A673 (cell line): ENCODE measurements at regions not wholly inside any gene's neighbourhood (a gene's known extent, or its start where the extent isn't known, plus 50 kb on each side); places are given as distances from the start of the nearest gene placed in this dataset.

ENCODE experiments used
- BruUV-seq: library from RNA; stranded (reverse); fragments of 400-500 nt; replicated peaks from 2 replicates; lab custom pipeline; 2021; lab: Mats Ljungman, UMichigan
- CTCF ChIA-PET: fragments of 300-600 bp; sonication (Branson Sonifier 250); formaldehyde crosslinking; loops from one replicate; lab custom pipeline; 2022; ENCODE audit warnings: antibody characterized with exemption; lab: Charles Lee
- POLR2A ChIA-PET: fragments of 300-600 bp; sonication (Branson Sonifier 250); formaldehyde crosslinking; loops from one replicate; lab custom pipeline; 2022; ENCODE audit warnings: antibody characterized with exemption; ENCODE audit not compliant: low non-redundant PET; lab: Charles Lee
- DNase-seq: peaks from one replicate; pipeline ENCODE4 v3.0.0-alpha.2; 2015; ENCODE audit warnings: low spot score
- H3K27ac ChIP-seq: fragments of 200-600 bp; sonication (generic); 2 replicates; pipeline ENCODE4 v1.5.1; 2016; ENCODE audit warnings: mixed run types, low read depth, mild to moderate bottlenecking, mixed read lengths, antibody characterized with exemption, low read length; ENCODE audit not compliant: poor library complexity, severe bottlenecking
- H3K27me3 ChIP-seq: fragments of 200-600 bp; sonication (generic); replicated peaks from 2 replicates; pipeline ENCODE4 v1.6.1; 2017; ENCODE audit warnings: mixed run types, low read depth, mild to moderate bottlenecking, mixed read lengths, antibody characterized with exemption, low read length; ENCODE audit not compliant: insufficient read depth, poor library complexity
- H3K36me3 ChIP-seq: fragments of 200-600 bp; sonication (generic); 2 replicates; pipeline ENCODE4 v1.6.1; 2016; ENCODE audit warnings: mixed run types, mild to moderate bottlenecking, mixed read lengths, antibody characterized with exemption, low read length; ENCODE audit not compliant: insufficient read depth, poor library complexity, severe bottlenecking
- H3K4me1 ChIP-seq: fragments of 200-600 bp; sonication (generic); 2 replicates; pipeline ENCODE4 v1.6.1; 2017; ENCODE audit warnings: mixed run types, mild to moderate bottlenecking, mixed read lengths, antibody characterized with exemption, low read length; ENCODE audit not compliant: insufficient read depth, poor library complexity, severe bottlenecking
- H3K4me3 ChIP-seq: fragments of 200-600 bp; sonication (generic); 2 replicates; pipeline ENCODE4 v1.5.1; 2016; ENCODE audit warnings: low read depth, mixed run types, mild to moderate bottlenecking, mixed read lengths, low read length; ENCODE audit not compliant: poor library complexity, severe bottlenecking
- H3K9me3 ChIP-seq: fragments of 200-600 bp; sonication (generic); 2 replicates; pipeline ENCODE4 v1.6.1; 2016; ENCODE audit warnings: mixed run types, low read depth, mild to moderate bottlenecking, mixed read lengths, antibody characterized with exemption, low read length; ENCODE audit not compliant: poor library complexity, severe bottlenecking
- EZH2 ChIP-seq: fragments of 200-600 bp; sonication (generic); IDR thresholded peaks from 2 replicates; pipeline ENCODE4 v1.6.1; 2017; ENCODE audit warnings: borderline replicate concordance, low read depth, mild to moderate bottlenecking, mixed read lengths, antibody characterized with exemption, low read length; ENCODE audit not compliant: poor library complexity, severe bottlenecking
- intact Hi-C: fragments of 100-400 bp; cut with micrococcal nuclease; formaldehyde crosslinking; loops from one replicate; pipeline ENCODE4 v1.10.0; 2022; ENCODE audit not compliant: unreplicated experiment
- TF ChIP-seq, protein P1 (sequence below): fragments of 300-800, 200-600 bp; sonication (generic); conservative IDR thresholded peaks from 2 replicates; pipeline ENCODE4 v1.5.1; 2017; ENCODE audit warnings: low read depth, mild to moderate bottlenecking, antibody characterized with exemption, low read length, moderate library complexity, mixed read lengths

DNA sequence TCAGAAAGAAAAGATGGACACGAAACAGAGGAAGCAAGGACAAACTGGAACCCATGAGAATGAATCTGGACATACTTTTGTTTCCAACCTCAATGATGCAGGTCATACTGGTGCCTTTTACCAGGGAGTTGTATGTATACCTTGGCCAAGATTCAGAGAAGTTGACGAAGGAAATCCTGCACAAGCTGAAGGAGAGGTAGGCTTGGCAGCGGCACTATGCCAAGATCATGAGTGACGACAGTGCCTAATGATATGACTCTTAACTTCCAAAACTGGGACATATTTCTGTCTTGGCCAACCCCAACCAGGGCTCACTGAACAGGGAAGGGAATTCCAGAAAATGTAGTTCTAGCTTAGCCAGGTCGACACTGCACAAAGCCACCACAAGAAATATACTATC lies 149.2 kb upstream of the SLCO3A1 start:
- DNase-seq, result no peak
- no TSS peak for BruUV-seq
- Histone ChIP-seq H3K4me3 (no peak overlapping the region), H3K4me1 (no peaks in the 10 kb centered on the region), H3K36me3 (no peaks in the 10 kb centered on the region), H3K27me3 (no peaks in the 10 kb centered on the region), H3K27ac (no peak overlapping the region), H3K9me3 (no peaks in the 10 kb centered on the region)
- CTCF ChIA-PET, result no interaction called here
- intact Hi-C loops, result loop anchor here (2.0 to 10.0 kb wide), 2 partner anchors 150 to 402 kb away; partner anchors contain the start of gene SLCO3A1
- POLR2A ChIA-PET, result no interaction called here
- TF ChIP-seq, protein P1, sequence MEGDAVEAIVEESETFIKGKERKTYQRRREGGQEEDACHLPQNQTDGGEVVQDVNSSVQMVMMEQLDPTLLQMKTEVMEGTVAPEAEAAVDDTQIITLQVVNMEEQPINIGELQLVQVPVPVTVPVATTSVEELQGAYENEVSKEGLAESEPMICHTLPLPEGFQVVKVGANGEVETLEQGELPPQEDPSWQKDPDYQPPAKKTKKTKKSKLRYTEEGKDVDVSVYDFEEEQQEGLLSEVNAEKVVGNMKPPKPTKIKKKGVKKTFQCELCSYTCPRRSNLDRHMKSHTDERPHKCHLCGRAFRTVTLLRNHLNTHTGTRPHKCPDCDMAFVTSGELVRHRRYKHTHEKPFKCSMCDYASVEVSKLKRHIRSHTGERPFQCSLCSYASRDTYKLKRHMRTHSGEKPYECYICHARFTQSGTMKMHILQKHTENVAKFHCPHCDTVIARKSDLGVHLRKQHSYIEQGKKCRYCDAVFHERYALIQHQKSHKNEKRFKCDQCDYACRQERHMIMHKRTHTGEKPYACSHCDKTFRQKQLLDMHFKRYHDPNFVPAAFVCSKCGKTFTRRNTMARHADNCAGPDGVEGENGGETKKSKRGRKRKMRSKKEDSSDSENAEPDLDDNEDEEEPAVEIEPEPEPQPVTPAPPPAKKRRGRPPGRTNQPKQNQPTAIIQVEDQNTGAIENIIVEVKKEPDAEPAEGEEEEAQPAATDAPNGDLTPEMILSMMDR, result no peak
- no peak for TF ChIP-seq EZH2

DNA sequence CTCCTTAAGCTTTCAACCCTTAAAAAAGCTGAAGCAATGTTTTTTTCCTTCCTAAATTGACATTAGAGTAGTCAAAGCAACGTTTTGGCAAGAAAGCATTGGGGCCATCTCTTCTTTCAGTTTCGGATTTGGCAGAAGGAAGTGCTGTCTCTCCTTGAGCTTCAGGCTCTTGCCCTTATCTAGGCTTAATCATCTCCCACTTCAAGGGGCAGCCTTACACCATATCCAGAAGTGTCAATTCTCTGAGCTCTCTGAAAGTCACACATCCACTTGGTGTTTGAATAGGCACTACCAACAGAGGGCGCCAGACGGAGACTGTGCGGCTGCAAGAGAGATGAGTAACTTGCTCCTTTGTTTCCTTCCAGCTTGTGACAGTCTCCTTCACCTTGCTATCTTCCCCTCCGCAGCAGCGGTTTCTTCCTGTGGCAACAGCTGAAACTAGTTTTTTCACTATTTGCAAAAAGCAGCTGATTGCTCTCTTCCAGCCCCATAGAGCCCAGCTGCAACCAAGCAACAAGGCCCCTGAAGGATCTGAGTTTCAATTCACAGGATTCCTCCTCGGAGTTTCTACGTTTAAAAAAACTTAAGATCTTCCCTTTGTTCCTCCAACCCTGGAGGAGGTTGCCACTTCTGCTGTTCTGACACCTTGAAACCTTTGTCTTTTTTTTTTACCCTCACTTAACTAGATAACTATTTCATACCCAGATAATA lies 147.0 kb upstream of the SLCO3A1 start:
- intact Hi-C loops, result loop anchor here (2.0 to 10.0 kb wide), 2 partner anchors 148 to 370 kb away; partner anchors contain the start of gene SLCO3A1
- Histone ChIP-seq H3K4me1 (no peaks in the 10 kb centered on the region), H3K4me3 (no peak overlapping the region), H3K9me3 (no peaks in the 10 kb centered on the region), H3K36me3 (no peaks in the 10 kb centered on the region), H3K27ac (no peak overlapping the region), H3K27me3 (no peaks in the 10 kb centered on the region)
- no TSS peak for BruUV-seq
- peak; percentile 82 for DNase-seq
- POLR2A ChIA-PET, result interaction anchor here (0.5 kb wide), 1 partner anchor 472 kb away, joined by 3 read pairs; no protein-coding TSS in a partner anchor
- CTCF ChIA-PET, result interaction anchor here (0.5 to 1.5 kb wide), 11 partner anchors 10 to 376 kb away, joined by 3 to 5 read pairs (median 3); no protein-coding TSS in a partner anchor
- TF ChIP-seq, protein P1, result peak; percentile 95
- TF ChIP-seq EZH2, result no peak

DNA sequence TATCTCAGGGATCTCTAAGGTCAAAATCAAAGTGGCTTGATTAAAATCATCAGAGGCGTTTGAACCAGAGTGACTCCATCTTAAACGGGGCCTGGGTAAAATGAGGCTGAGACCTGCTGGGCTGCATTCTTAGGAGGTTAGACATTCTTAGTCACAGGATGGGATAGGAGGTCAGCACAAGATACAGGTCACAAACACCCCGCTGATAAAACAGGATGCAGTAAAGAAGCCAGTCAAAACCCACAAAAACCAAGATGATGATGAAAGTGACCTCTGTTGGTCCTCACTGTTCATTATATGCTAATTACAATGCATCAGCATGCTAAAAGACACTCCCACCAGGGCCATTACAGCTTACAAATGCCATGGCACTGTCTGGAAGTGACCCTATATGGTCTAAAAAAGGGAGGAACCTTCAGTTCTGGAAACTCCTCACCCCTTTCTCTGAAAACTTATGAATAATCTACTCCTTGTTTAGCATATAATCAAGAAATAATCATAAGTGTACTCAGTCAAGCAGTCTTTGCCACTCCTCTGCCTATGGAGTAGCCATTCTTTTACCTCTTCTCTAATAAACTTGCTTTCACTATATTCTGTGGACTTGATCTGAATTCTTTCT lies 143.3 kb upstream of the SLCO3A1 start:
- intact Hi-C loops, result no loop called here
- Histone ChIP-seq H3K4me3 (no peak overlapping the region), H3K4me1 (no peaks in the 10 kb centered on the region), H3K27me3 (no peaks in the 10 kb centered on the region), H3K27ac (no peak overlapping the region), H3K9me3 (no peaks in the 10 kb centered on the region), H3K36me3 (no peaks in the 10 kb centered on the region)
- ChIA-PET POLR2A (no interaction called here), CTCF (no interaction called here)
- no peak for TF ChIP-seq EZH2
- TF ChIP-seq, protein P1, result no peak
- no peak for DNase-seq
- no TSS peak for BruUV-seq
